ENCODE measurements at regions not wholly inside any gene's neighbourhood (a gene's known extent, or its start where the extent isn't known, plus 50 kb on each side); places are given as distances from the start of the nearest gene placed in this dataset.

GRCh38 chr2:106572541-106573450 is 85.6 kb downstream of the CD8B2 start:
- no peak for DNase-seq

- DNase-seq = no peak
Observed at GRCh38 chr2:106573773-106574172, 86.6 kb downstream of the CD8B2 start.

- DNase-seq = no peak
Observed at GRCh38 chr2:106575955-106576354, 88.8 kb downstream of the CD8B2 start.

GRCh38 chr2:106577255-106577651 is 90.1 kb downstream of the CD8B2 start:
- no peak for DNase-seq

- no peak for DNase-seq
Observed at GRCh38 chr2:106579750-106580197, 92.6 kb downstream of the CD8B2 start.

DNA sequence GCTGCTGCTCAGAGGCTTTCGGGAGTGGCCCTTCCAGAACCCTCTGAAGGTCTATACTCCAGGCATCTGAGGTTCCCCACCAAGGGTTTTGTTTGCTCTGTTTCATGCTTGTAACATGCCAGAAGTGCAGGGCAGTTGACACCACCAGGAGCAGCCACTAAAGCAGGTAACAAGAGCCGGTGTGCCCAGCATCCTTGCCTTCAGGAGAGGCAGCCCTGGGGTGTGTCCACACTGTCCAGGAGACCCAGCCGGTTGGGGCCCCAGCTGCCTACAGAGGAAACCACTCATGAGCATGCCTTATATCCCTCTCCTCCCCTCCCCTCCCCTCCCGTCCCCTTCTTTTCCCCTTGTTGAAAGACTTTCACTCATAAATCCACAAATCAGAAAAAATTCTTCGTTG is 93.1 kb downstream of the CD8B2 start:
- DNase-seq = no peak

DNA sequence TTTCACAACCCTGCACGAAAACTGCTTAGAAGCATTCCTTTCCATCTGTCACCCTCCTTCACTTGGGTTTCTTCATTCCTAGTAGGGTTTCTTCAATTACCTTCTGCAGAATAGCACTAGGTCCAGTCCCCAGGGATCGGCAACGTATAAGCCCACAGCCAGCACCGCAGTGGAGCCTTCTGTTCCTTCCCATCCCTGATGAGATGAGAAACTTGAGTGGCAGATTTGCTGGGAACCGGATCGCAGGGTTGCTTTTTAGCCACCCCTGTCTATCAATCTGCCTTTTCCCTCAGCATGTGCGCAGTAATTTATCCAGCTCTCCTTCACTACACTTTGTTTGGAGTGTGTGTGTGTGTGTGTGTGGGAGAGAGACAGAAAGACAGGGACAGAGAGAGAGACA is 94.2 kb downstream of the CD8B2 start:
- DNase-seq = no peak

DNA sequence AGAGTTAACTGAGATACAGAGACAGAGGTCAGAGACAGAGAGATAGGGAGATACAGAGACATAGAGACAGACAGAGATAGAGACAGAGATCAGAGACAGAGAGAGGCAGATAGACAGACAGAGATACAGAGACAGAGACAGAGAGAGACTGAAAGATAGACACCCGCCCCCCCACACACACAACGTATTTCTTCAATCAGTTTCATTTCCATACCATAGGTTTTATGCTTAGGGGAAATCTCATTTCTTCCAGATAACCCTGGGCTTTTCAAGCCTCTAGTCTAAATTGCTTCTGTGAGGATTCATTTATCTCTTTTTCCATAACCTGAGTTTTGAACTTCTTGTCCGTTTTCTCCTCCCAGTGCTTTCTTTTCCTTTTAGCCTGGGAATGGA is 94.6 kb downstream of the CD8B2 start:
- no peak for DNase-seq

GRCh38 chr2:106582148-106583143 is 95.3 kb downstream of the CD8B2 start:
- peak; percentile 87 for DNase-seq

DNA sequence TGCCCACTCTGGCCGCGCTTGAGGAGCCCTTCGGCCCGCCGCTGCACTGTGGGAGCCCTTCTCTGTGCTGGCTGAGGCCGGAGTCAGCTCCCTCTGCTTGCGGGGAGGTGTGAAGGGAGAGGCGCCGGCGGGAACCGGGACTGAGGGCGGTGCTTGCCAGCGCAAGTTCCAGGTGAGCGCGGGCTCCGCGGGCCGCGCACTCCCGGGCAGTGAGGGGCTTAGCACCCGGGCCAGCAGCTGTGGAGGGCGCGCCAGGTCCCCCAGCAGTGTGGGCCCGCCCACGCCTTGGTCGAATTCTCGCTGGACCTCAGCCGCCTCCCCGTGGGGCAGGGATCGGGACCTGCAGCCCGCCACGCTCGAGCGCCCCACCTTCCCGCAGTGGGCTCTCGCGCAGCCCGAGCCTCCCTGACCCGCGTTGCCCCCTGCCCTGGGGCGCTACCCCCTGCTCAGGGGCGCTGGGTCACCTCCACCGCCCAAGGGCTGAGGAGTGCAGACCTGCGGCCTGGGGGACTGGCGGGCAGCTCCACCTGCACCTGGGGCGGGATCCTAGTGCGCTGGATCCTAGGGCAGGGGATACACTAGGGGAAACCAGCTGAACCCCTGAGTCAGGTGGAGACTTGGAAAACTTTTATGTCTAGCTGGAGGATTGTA is 97.3 kb downstream of the CD8B2 start:
- no peak for DNase-seq

- no peak for DNase-seq
Observed at GRCh38 chr2:106596844-106597243, 109.7 kb downstream of the CD8B2 start.

GRCh38 chr2:106599540-106599939 is 112.4 kb downstream of the CD8B2 start:
- no peak for DNase-seq

GRCh38 chr2:106602042-106602441 is 114.9 kb downstream of the CD8B2 start:
- DNase-seq = no peak

DNA sequence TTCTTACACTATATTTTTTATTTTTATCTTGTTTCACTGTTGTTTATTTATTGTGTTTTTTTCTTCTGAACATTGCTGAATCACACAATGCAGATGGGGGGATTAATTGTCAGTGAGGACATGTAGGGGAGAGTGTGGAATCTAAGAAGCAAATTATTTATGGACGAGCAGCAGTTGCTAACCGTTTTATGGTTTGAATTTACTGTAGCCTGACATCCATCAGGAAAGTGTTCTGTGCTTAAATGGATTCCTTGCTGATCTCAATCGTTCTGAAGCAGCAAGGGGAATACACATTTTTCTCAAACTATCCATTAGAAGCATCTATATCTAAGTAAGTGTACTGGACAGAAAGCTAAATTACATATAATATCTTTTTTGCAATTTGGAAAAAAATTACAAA is 119.5 kb downstream of the CD8B2 start:
- no peak for DNase-seq

DNA sequence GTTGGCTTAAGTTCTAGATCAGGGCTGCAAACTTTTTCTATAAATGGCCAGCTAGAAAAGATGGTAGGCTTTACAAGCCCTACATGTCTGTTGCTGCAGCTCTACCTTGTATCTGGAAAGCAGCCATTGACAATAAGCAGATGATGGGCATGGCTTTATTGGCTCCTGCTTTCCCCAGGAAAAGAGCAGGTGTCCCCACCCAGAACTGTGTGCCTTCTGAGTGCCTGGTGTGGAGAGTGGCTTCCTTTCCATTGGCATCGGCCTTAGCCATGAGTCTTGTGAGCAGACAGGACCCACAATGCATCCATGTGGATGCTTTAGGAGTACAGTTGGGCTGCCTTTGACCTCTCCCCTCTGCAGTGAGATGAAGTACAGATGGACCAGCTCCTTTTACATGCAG is 120.2 kb downstream of the CD8B2 start:
- no peak for DNase-seq

DNA sequence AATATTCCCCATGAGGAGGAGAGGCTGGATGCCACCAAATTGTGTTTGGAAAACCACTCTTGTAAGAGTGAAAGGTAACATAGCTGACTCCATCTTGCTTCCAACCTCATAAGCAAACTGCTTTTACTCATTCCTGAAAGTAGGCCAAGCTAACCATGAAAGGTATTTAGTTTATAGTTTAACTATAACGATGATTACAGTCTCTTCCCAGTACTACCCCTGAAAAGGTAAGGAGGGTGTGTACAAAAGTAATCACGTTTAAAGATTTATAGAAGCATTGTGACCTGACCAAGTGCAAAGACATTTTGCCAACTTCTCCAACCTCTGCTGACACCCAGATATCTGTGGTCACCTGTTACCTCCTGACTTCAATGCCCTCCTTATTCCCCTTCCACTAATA is 122.6 kb downstream of the CD8B2 start:
- no peak for DNase-seq

DNA sequence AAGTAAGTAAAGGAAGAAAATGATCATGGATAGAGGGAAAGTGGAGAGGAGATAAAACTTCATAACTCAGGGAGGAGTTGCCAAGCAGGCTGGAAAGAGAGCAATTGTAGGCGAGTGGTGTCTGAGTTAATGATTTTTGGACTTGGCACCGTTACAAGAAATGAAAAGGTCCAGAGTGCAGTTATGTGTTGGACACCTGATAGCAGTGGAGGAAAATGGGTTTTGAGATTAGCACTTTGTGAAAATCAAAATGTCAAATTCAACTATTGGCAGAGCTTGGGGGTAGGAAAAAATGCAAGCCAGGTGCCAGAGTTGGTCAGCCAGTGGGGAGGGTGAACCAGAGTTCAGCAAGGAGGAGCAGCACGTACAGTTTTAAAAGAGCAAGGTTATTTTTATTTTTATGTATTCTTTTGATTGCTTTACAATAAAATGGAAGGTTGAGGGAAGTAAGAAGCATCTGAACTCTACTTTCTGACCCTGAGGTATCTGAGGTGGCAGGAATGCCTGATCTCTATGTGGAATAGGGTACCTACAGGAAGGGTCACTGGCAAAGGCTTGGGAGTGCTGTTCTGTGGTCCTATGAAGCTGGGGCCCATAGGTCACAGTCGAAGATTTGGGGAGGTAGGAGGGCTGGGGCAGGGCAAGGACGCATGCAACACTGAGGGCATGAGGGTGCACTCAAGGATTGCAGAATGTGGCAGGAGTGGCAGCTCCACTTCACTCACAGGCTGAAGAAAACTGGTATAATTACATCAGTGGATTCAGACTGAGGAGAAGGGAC is 127.5 kb downstream of the CD8B2 start:
- no peak for DNase-seq

GRCh38 chr2:106618614-106619013 is 131.4 kb downstream of the CD8B2 start:
- DNase-seq = no peak

- DNase-seq = no peak
Observed at GRCh38 chr2:106623456-106623855, 136.3 kb downstream of the CD8B2 start.

DNA sequence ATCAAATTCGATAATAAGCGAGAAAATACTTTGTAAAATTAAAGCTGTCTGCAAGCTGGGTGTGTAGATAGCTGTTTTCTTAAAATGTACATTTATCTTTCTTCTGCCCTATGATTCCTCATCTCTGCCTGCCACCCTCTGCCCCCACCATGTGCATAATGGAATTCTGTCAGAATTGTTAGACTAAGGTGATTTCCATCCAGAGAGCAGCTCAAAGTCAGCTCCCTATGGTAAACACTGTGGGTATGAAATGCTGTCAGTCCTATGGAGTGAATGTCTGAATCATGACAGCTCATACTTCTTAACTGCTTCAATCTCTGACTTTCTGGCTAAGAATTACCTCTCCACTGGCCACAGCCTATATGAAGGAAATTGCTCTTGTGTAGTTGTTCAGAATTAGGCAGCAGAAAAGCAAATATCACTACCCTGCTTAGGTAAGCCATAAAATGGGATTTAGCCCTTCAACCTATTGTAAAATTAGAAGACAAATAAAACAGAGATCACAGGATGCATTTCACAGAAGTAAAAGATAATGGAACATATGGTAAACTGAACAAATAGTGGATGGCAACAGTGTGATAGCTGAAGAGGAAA is 137.7 kb downstream of the CD8B2 start:
- no peak for DNase-seq

DNA sequence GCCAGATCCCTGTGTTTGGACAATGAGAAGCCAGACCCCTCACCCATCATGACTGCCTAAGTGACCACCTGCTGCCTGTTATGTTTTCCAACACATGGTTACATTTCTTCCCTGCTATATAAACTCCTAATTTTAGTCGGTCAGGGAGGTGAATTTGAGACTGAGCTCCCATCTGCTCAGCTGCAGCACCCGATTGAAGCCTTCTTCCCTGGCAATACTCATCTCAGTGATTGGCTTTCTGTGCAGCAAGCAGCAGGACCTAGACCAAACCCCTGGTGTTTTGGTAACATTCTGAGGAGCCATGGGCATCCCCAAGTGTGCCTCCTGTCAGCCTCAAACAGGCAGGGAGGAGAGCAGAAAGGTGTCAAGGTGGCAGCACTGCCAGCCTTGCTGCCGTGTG is 141.2 kb downstream of the CD8B2 start:
- no peak for DNase-seq

DNA sequence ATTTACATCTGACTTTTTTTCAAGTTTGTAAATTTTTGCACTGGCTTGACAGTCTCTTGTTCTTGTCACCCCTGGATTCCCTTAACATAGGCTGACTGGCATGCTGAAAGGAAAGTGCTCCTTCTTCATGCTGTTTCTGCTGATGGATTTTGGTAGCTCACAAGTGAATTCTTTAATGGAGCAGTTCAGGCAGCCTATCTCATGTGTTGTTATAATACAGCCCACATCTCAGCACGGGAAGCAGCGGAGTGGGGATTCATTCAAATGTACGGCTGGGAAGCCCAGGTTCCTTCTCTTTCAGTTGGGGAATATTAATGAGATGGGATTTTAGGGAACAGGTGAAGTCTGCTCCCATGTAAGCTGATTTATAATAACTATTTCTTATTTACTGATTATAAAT is 142.8 kb downstream of the CD8B2 start:
- DNase-seq = no peak

Measured in NCI-H345 (cell line).